ENCODE measurements at regions not wholly inside any gene's neighbourhood (a gene's known extent, or its start where the extent isn't known, plus 50 kb on each side); places are given as distances from the start of the nearest gene placed in this dataset.

DNA sequence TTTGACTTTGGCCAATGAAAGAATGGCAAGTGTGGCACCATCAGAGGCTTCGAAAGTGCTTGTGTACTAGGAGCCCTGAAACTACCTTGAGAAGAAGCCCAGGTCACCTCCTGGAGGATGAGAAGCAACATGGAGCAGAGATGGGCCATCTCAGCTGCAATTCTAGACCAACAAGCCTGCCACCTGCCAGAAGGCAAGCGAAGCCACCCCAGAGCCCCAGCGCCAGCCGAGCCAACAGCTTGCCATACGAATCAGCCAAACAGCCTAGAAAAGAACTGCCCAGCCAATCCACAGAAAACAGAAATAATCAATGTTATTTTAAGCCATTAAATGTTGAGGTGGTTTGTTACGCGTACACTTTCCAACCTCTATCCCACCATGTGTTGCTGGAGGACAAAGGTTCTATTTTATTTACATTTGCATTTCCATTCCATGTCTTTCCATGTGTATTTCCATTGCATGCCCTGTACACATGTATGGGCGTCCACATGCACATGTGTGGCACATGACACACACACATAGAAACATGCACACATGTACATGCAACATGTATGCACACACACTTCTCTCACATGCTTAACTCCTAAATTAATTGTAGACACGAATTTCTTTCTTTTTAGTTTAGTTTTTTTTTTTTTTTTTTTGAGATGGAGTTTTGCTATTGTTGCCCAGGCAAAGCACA, 144.3 kb upstream of the TNRC6C start:
- TF ChIP-seq, protein P1, sequence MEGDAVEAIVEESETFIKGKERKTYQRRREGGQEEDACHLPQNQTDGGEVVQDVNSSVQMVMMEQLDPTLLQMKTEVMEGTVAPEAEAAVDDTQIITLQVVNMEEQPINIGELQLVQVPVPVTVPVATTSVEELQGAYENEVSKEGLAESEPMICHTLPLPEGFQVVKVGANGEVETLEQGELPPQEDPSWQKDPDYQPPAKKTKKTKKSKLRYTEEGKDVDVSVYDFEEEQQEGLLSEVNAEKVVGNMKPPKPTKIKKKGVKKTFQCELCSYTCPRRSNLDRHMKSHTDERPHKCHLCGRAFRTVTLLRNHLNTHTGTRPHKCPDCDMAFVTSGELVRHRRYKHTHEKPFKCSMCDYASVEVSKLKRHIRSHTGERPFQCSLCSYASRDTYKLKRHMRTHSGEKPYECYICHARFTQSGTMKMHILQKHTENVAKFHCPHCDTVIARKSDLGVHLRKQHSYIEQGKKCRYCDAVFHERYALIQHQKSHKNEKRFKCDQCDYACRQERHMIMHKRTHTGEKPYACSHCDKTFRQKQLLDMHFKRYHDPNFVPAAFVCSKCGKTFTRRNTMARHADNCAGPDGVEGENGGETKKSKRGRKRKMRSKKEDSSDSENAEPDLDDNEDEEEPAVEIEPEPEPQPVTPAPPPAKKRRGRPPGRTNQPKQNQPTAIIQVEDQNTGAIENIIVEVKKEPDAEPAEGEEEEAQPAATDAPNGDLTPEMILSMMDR (conservative IDR thresholded peaks at IDR 0.05; ENCODE audit: low read depth, low read length) = no peak
- H4K20me1 ChIP-seq (ENCODE audit: insufficient read depth) = no peaks in the 10 kb centered on the region
- H3K36me3 ChIP-seq (ENCODE audit: insufficient read depth) = no peaks in the 10 kb centered on the region
- no peak overlapping the region for H3K9ac ChIP-seq
- H2AFZ ChIP-seq (ENCODE audit: low read depth) = no peak overlapping the region
- no peaks in the 10 kb centered on the region for H3K79me2 ChIP-seq (ENCODE audit: insufficient read depth, low read depth)
- no peaks in the 10 kb centered on the region for H3K27me3 ChIP-seq (ENCODE audit: insufficient read depth, low read depth)
- H3K4me1 ChIP-seq (ENCODE audit: low read depth, poor library complexity, severe bottlenecking) = no peaks in the 10 kb centered on the region
- H3K4me3 ChIP-seq (IDR thresholded peaks at IDR 0.05; ENCODE audit: insufficient read depth, low read depth, low read length) = no peak overlapping the region
- no peak overlapping the region for H3K4me2 ChIP-seq
- no peak overlapping the region for H3K27ac ChIP-seq

DNA sequence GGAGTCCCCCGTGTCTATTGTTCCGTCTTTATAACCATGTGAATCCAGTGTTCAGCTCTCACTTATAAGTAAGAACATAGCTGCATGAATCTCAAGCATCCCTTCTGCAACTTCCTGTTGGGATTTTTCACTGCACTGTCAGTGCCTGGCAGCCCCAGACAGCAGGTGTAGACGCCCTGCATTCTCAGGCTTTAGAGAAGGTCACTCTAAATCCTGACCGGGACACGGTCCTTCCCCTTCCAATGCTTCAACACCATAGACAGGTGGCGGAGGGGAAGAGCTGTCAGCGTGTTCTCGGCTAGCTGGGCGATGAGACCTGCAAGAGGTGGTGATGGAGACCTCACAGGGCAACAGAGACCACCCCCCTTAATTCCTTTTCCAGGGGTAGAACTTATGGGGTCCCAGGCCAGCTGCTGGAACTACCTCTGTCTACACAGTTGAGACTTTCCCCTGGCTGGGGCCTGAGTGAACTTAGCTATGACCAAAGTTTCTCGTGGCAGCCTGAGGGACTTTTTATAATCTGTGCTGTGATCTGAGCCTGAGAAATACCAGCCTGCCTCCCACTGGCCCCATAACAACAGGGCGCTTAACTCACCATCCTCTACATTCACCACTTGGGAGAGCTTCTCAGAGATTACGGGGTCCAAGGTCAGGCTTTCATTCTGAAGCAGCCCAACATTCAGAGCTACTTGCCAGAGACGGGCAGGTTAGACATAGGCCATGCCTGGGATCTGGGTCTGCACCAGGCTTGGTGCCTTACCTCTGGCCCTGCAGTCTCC, 143.2 kb upstream of the TNRC6C start:
- H3K79me2 ChIP-seq (ENCODE audit: insufficient read depth, low read depth) = no peaks in the 10 kb centered on the region
- no peaks in the 10 kb centered on the region for H3K4me1 ChIP-seq (ENCODE audit: low read depth, poor library complexity, severe bottlenecking)
- TF ChIP-seq, protein P1 (conservative IDR thresholded peaks at IDR 0.05; ENCODE audit: low read depth, low read length) = no peak
- no peak overlapping the region for H3K4me2 ChIP-seq
- H2AFZ ChIP-seq (ENCODE audit: low read depth) = no peak overlapping the region
- H3K9ac ChIP-seq = no peak overlapping the region
- no peaks in the 10 kb centered on the region for H4K20me1 ChIP-seq (ENCODE audit: insufficient read depth)
- H3K4me3 ChIP-seq (IDR thresholded peaks at IDR 0.05; ENCODE audit: insufficient read depth, low read depth, low read length) = no peak overlapping the region
- H3K27ac ChIP-seq = no peak overlapping the region
- no peaks in the 10 kb centered on the region for H3K27me3 ChIP-seq (ENCODE audit: insufficient read depth, low read depth)
- no peaks in the 10 kb centered on the region for H3K36me3 ChIP-seq (ENCODE audit: insufficient read depth)

DNA sequence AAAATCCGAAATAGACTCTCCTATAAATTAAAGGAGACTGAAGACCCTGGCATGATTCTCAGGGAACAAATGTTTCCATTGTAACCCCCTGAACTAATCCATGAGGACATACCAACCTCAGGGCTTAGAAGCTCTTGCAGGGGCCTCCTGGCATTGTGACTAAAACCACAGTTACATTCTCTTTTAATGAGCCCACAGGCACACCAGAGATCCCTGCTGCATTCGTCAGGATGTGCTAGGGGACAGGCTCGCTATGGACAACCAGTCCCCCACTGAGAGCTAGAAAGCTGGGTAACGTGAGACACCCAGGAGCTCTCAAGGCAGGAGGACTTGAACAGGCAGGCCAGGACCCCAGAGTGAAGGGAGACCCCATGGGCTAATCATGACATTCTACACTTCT, 140.6 kb upstream of the TNRC6C start:
- Histone ChIP-seq H3K9ac (no peak overlapping the region), H3K36me3 (ENCODE audit: insufficient read depth) (no peaks in the 10 kb centered on the region), H4K20me1 (ENCODE audit: insufficient read depth) (no peaks in the 10 kb centered on the region), H2AFZ (ENCODE audit: low read depth) (no peak overlapping the region), H3K4me3 (IDR thresholded peaks at IDR 0.05; ENCODE audit: insufficient read depth, low read depth, low read length) (no peak overlapping the region), H3K27me3 (ENCODE audit: insufficient read depth, low read depth) (no peaks in the 10 kb centered on the region), H3K4me1 (ENCODE audit: low read depth, poor library complexity, severe bottlenecking) (no peaks in the 10 kb centered on the region), H3K4me2 (no peak overlapping the region), H3K27ac (no peak overlapping the region), H3K79me2 (ENCODE audit: insufficient read depth, low read depth) (no peaks in the 10 kb centered on the region)
- TF ChIP-seq, protein P1 (conservative IDR thresholded peaks at IDR 0.05; ENCODE audit: low read depth, low read length) = no peak

DNA sequence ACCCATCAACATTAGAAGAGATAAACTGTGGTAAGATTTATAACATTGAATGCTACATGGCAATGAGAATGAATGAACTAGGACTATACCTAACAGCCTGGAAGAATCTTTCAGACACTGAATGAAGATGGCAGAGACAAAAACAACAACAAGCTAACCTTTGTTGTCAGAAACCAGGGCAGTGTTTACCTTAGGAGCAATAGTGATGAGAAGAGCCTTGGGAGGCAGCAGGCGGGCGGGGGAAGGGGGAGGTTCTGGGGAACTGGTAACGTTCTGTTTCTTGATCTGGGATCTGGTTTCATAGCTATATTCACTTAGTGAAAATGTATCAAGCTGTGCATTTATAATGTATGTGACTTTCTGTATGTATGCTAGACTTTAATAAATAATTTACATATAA, 139.0 kb upstream of the TNRC6C start:
- Histone ChIP-seq H3K27me3 (ENCODE audit: insufficient read depth, low read depth) (no peaks in the 10 kb centered on the region), H2AFZ (ENCODE audit: low read depth) (no peak overlapping the region), H3K79me2 (ENCODE audit: insufficient read depth, low read depth) (no peaks in the 10 kb centered on the region), H3K36me3 (ENCODE audit: insufficient read depth) (no peaks in the 10 kb centered on the region), H3K4me2 (no peak overlapping the region), H4K20me1 (ENCODE audit: insufficient read depth) (no peaks in the 10 kb centered on the region), H3K27ac (no peak overlapping the region), H3K4me1 (ENCODE audit: low read depth, poor library complexity, severe bottlenecking) (no peaks in the 10 kb centered on the region), H3K4me3 (IDR thresholded peaks at IDR 0.05; ENCODE audit: insufficient read depth, low read depth, low read length) (no peak overlapping the region), H3K9ac (no peak overlapping the region)
- TF ChIP-seq, protein P1 (conservative IDR thresholded peaks at IDR 0.05; ENCODE audit: low read depth, low read length) = no peak
